HK-2 (cell line): ENCODE measurements at regions not wholly inside any gene's neighbourhood (a gene's known extent, or its start where the extent isn't known, plus 50 kb on each side); places are given as distances from the start of the nearest gene placed in this dataset.
"Not testable (repeated sequence)": the region's sequence is repeated elsewhere in the genome, so short reads cannot be mapped to it uniquely, and the experiment has no call there.

Experiments used
- DNase-seq: peaks from one replicate; pipeline ENCODE4 v3.0.0-alpha.2; 2018; ENCODE audit not compliant: unreplicated experiment

GRCh38 chr2:81073412-81073811 is 768.9 kb upstream of the LRRTM1 start:
- DNase-seq, result no peak

- no peak for DNase-seq
Observed at GRCh38 chr2:81068144-81068543, 763.6 kb upstream of the LRRTM1 start.

- DNase-seq, result no peak
Observed at GRCh38 chr2:81061016-81061415, 756.5 kb upstream of the LRRTM1 start.

- DNase-seq, result no peak
Observed at GRCh38 chr2:81050580-81051095, 746.1 kb upstream of the LRRTM1 start.

GRCh38 chr2:81043681-81044080 is 739.1 kb upstream of the LRRTM1 start:
- DNase-seq, result no peak

GRCh38 chr2:81007104-81007503 is 702.6 kb upstream of the LRRTM1 start:
- DNase-seq, result no peak

GRCh38 chr2:81002906-81003305 is 698.4 kb upstream of the LRRTM1 start:
- DNase-seq, result no peak

- no peak for DNase-seq
Observed at GRCh38 chr2:80987466-80987865, 682.9 kb upstream of the LRRTM1 start.

GRCh38 chr2:80969900-80970299 is 665.3 kb upstream of the LRRTM1 start:
- no peak for DNase-seq

GRCh38 chr2:80968450-80968849 is 663.9 kb upstream of the LRRTM1 start:
- DNase-seq, result no peak

GRCh38 chr2:80947601-80948130 is 643.1 kb upstream of the LRRTM1 start:
- DNase-seq, result no peak

GRCh38 chr2:80943487-80943886 is 638.9 kb upstream of the LRRTM1 start:
- no peak for DNase-seq

- DNase-seq, result no peak
Observed at GRCh38 chr2:80942766-80943165, 638.2 kb upstream of the LRRTM1 start.

- DNase-seq, result no peak
Observed at GRCh38 chr2:80938463-80938862, 633.9 kb upstream of the LRRTM1 start.

GRCh38 chr2:80931820-80932219 is 627.3 kb upstream of the LRRTM1 start:
- not testable (repeated sequence) for DNase-seq

GRCh38 chr2:80930777-80931176 is 626.2 kb upstream of the LRRTM1 start:
- no peak for DNase-seq

GRCh38 chr2:80926168-80926567 is 621.6 kb upstream of the LRRTM1 start:
- DNase-seq, result no peak

- DNase-seq, result no peak
Observed at GRCh38 chr2:80896576-80896975, 592.0 kb upstream of the LRRTM1 start.

- DNase-seq, result no peak
Observed at GRCh38 chr2:80894486-80894885, 589.9 kb upstream of the LRRTM1 start.

GRCh38 chr2:80893711-80894110 is 589.2 kb upstream of the LRRTM1 start:
- DNase-seq, result no peak

- DNase-seq, result no peak
Observed at GRCh38 chr2:80889009-80889408, 584.5 kb upstream of the LRRTM1 start.

- no peak for DNase-seq
Observed at GRCh38 chr2:80887841-80888378, 583.4 kb upstream of the LRRTM1 start.

GRCh38 chr2:80874374-80874773 is 569.8 kb upstream of the LRRTM1 start:
- DNase-seq, result no peak

GRCh38 chr2:80869858-80870438 is 565.4 kb upstream of the LRRTM1 start:
- no peak for DNase-seq
